Osteoblast (primary cell): ENCODE measurements at regions not wholly inside any gene's neighbourhood (a gene's known extent, or its start where the extent isn't known, plus 50 kb on each side); places are given as distances from the start of the nearest gene placed in this dataset.

Experiments
- DNase-seq: peaks from one replicate; pipeline ENCODE4 v3.0.0; 2011; ENCODE audit warnings: low spot score, mixed read lengths; ENCODE audit not compliant: insufficient read length; ENCODE audit errors: missing footprints
- H2AFZ ChIP-seq: 2 replicates; pipeline ENCODE4 v1.6.0; 2011; ENCODE audit warnings: mild to moderate bottlenecking, low read length
- H3K27ac ChIP-seq: 2 replicates; pipeline ENCODE4 v1.5.1; 2011; ENCODE audit warnings: mild to moderate bottlenecking, low read depth, low read length, moderate library complexity
- H3K27me3 ChIP-seq: 2 replicates; pipeline ENCODE4 v1.6.0; 2012; ENCODE audit warnings: mild to moderate bottlenecking, control low read depth, inconsistent platforms, low read length, moderate library complexity; ENCODE audit not compliant: insufficient read depth
- H3K36me3 ChIP-seq: 2 replicates; pipeline ENCODE4 v1.5.1; 2011; ENCODE audit warnings: mild to moderate bottlenecking, low read length, control low read depth, moderate library complexity; ENCODE audit not compliant: insufficient read depth
- H3K4me1 ChIP-seq: 2 replicates; pipeline ENCODE4 v1.5.1; 2011; ENCODE audit warnings: mild to moderate bottlenecking, low read length, control low read depth, moderate library complexity; ENCODE audit not compliant: insufficient read depth
- H3K4me2 ChIP-seq: 2 replicates; pipeline ENCODE4 v1.6.0; 2011; ENCODE audit warnings: mild to moderate bottlenecking, low read length; ENCODE audit not compliant: insufficient read depth
- H3K4me3 ChIP-seq: fragments of 200-600 bp; sonication (generic); 3 replicates; pipeline ENCODE4 v1.5.1; 2012; ENCODE audit warnings: mild to moderate bottlenecking, low read length, inconsistent platforms; ENCODE audit not compliant: insufficient read depth
- H3K79me2 ChIP-seq: 2 replicates; pipeline ENCODE4 v1.6.0; 2012; ENCODE audit warnings: mild to moderate bottlenecking, low read length, control low read depth, inconsistent platforms; ENCODE audit not compliant: insufficient read depth
- H3K9me3 ChIP-seq: 2 replicates; pipeline ENCODE4 v1.5.1; 2011; ENCODE audit warnings: low read depth, low read length, control low read depth
- H4K20me1 ChIP-seq: 2 replicates; pipeline ENCODE4 v1.6.0; 2012; ENCODE audit warnings: mild to moderate bottlenecking, low read length, control low read depth; ENCODE audit not compliant: insufficient read depth
- CTCF ChIP-seq: IDR thresholded peaks from 2 replicates; pipeline ENCODE4 v1.5.1; 2011; ENCODE audit warnings: mild to moderate bottlenecking, low read depth, low read length, moderate library complexity; ENCODE audit errors: extremely low read depth

- no peak for TF ChIP-seq CTCF
- H3K36me3 ChIP-seq = no peaks in the 10 kb centered on the region
- H3K27ac ChIP-seq = no peak overlapping the region
- peaks cover 6% of the 10 kb centered on the region for H3K4me1 ChIP-seq
- no peaks in the 10 kb centered on the region for H4K20me1 ChIP-seq
- H3K4me3 ChIP-seq = no peak overlapping the region
- no peak overlapping the region for H3K4me2 ChIP-seq
- H3K79me2 ChIP-seq = no peaks in the 10 kb centered on the region
- peaks cover 9% of the 10 kb centered on the region for H3K27me3 ChIP-seq
- no peaks in the 10 kb centered on the region for H3K9me3 ChIP-seq
- no peak overlapping the region for H2AFZ ChIP-seq
- DNase-seq = peak; percentile 73
These were observed 102.3 kb upstream of the ID2 start for GRCh38 chr2:8579485-8580085.

- Histone ChIP-seq H3K4me1 (no peaks in the 10 kb centered on the region), H3K36me3 (no peaks in the 10 kb centered on the region), H3K4me3 (no peak overlapping the region), H3K27me3 (peaks cover 9% of the 10 kb centered on the region), H3K27ac (no peak overlapping the region), H3K4me2 (no peak overlapping the region), H2AFZ (no peak overlapping the region), H3K9me3 (no peaks in the 10 kb centered on the region), H3K79me2 (no peaks in the 10 kb centered on the region), H4K20me1 (no peaks in the 10 kb centered on the region)
- peak; percentile 80 for DNase-seq
- TF ChIP-seq CTCF = no peak
These were observed 101.3 kb upstream of the ID2 start for GRCh38 chr2:8580316-8581233.

- Histone ChIP-seq H3K9me3 (no peaks in the 10 kb centered on the region), H3K27me3 (peaks cover 9% of the 10 kb centered on the region), H4K20me1 (no peaks in the 10 kb centered on the region), H3K79me2 (no peaks in the 10 kb centered on the region), H2AFZ (no peak overlapping the region), H3K27ac (no peak overlapping the region), H3K4me3 (no peak overlapping the region), H3K4me1 (no peaks in the 10 kb centered on the region), H3K36me3 (no peaks in the 10 kb centered on the region), H3K4me2 (no peak overlapping the region)
- peak; percentile 41 for DNase-seq
- no peak for TF ChIP-seq CTCF
These were observed 100.7 kb upstream of the ID2 start for GRCh38 chr2:8581234-8581561.

GRCh38 chr2:8581601-8582041 is 100.2 kb upstream of the ID2 start:
- no peak for TF ChIP-seq CTCF
- Histone ChIP-seq H3K36me3 (no peaks in the 10 kb centered on the region), H4K20me1 (no peaks in the 10 kb centered on the region), H3K79me2 (no peaks in the 10 kb centered on the region), H3K9me3 (no peaks in the 10 kb centered on the region), H3K27ac (no peak overlapping the region), H3K4me3 (no peak overlapping the region), H3K4me1 (no peaks in the 10 kb centered on the region), H2AFZ (no peak overlapping the region), H3K27me3 (peaks cover 9% of the 10 kb centered on the region), H3K4me2 (no peak overlapping the region)
- DNase-seq = peak; percentile 27
